SK-N-SH (cell line): ENCODE measurements at regions not wholly inside any gene's neighbourhood (a gene's known extent, or its start where the extent isn't known, plus 50 kb on each side); places are given as distances from the start of the nearest gene placed in this dataset.

Source experiments
- CTCF ChIA-PET: fragments of 300-600, 350-600 bp; formaldehyde crosslinking; extraction: SDS; loops from one replicate; lab custom pipeline; 2021; lab: Yijun Ruan, JAX
- POLR2A ChIA-PET: fragments of 350-600 bp; sonication (Branson Sonifier 250); formaldehyde crosslinking; extraction: SDS; loops from one replicate; lab custom pipeline; 2020; ENCODE audit warnings: antibody characterized with exemption, inconsistent platforms; lab: Yijun Ruan, JAX
- DNase-seq: peaks from one replicate; pipeline ENCODE4 v3.0.0; 2012
- H2AFZ ChIP-seq: fragments of 200-600 bp; sonication (generic); 2 replicates; pipeline ENCODE4 v1.8.1; 2016; ENCODE audit warnings: antibody characterized with exemption, mild to moderate bottlenecking, low read depth
- H3F3A ChIP-seq: fragments of 200-600 bp; sonication (generic); replicated peaks from 2 replicates; pipeline ENCODE3; 2016; ENCODE audit warnings: antibody characterized with exemption, mild to moderate bottlenecking; ENCODE audit not compliant: insufficient read depth
- H3K27ac ChIP-seq, 2 experiments: fragments of 200-500 bp in 1 of 2; fragments of 200-600 bp in 1 of 2; sonication (Bioruptor generic) in 1 of 2; sonication (generic), shearing (Covaris generic) in 1 of 2; 2 replicates each; pipeline versions ENCODE4 v1.5.1 to v1.6.1; 2014 to 2016; ENCODE audit warnings: low read depth in 2 of 2, inconsistent platforms in 1 of 2, low read length in 1 of 2, mild to moderate bottlenecking in 1 of 2, mixed read lengths in 1 of 2
- H3K27me3 ChIP-seq: fragments of 200-600 bp; sonication (generic), shearing (Covaris generic); 2 replicates; pipeline ENCODE4 v1.6.1; 2016; ENCODE audit warnings: mixed run types; ENCODE audit not compliant: insufficient read depth
- H3K36me3 ChIP-seq, 2 experiments: fragments of 200-500 bp in 1 of 2; fragments of 200-600 bp in 1 of 2; sonication (Bioruptor generic) in 1 of 2; sonication (generic) in 1 of 2; replicated peaks in 1 of 2; 2 replicates each; pipeline versions ENCODE3 to v1.5.1; 2014 to 2016; ENCODE audit warnings: low read length in 1 of 2, mild to moderate bottlenecking in 1 of 2; ENCODE audit not compliant: insufficient read depth in 2 of 2, control insufficient read depth in 1 of 2
- H3K4me1 ChIP-seq, 2 experiments: fragments of 200-500 bp in 1 of 2; fragments of 200-600 bp in 1 of 2; sonication (Bioruptor generic) in 1 of 2; sonication (generic), shearing (Covaris generic) in 1 of 2; 2 replicates each; pipeline versions ENCODE4 v1.5.1 to v1.6.1; 2014 to 2016; ENCODE audit warnings: low read depth in 1 of 2, low read length in 1 of 2, mixed run types in 1 of 2; ENCODE audit not compliant: insufficient read depth in 2 of 2, control insufficient read depth in 1 of 2
- H3K4me2 ChIP-seq: fragments of 200-600 bp; sonication (generic), shearing (Covaris generic); 2 replicates; pipeline ENCODE4 v1.6.1; 2017; ENCODE audit warnings: mixed run types
- H3K4me3 ChIP-seq, 2 experiments: fragments of 200-500 bp in 1 of 2; fragments of 200-600 bp in 1 of 2; sonication (Bioruptor generic) in 1 of 2; sonication (generic), shearing (Covaris generic) in 1 of 2; 2 replicates each; pipeline versions ENCODE4 v1.5.1 to v1.8.1; 2014 to 2016; ENCODE audit warnings: low read depth in 2 of 2, inconsistent platforms in 1 of 2, low read length in 1 of 2, mild to moderate bottlenecking in 1 of 2, mixed read lengths in 1 of 2, moderate library complexity in 1 of 2
- H3K79me2 ChIP-seq: fragments of 200-600 bp; sonication (generic); 2 replicates; pipeline ENCODE4 v1.8.1; 2017; ENCODE audit warnings: mild to moderate bottlenecking; ENCODE audit not compliant: insufficient read depth
- H3K9ac ChIP-seq: fragments of 200-600 bp; sonication (generic); 2 replicates; pipeline ENCODE4 v1.6.1; 2017; ENCODE audit warnings: mixed run types
- H3K9me2 ChIP-seq: fragments of 200-600 bp; sonication (generic); 2 replicates; pipeline ENCODE4 v1.6.1; 2017; ENCODE audit warnings: mixed run types
- H3K9me3 ChIP-seq: fragments of 200-600 bp; sonication (generic); 2 replicates; pipeline ENCODE4 v1.6.1; 2017; ENCODE audit warnings: mixed run types, mild to moderate bottlenecking, moderate library complexity
- H4K20me1 ChIP-seq: fragments of 200-600 bp; sonication (generic); 2 replicates; pipeline ENCODE4 v1.6.1; 2017; ENCODE audit warnings: mild to moderate bottlenecking, mixed run types; ENCODE audit not compliant: insufficient read depth
- ELF1 ChIP-seq: IDR thresholded peaks from 2 replicates; pipeline ENCODE4 v1.4.0; 2012
- EP300 ChIP-seq, 2 experiments: IDR thresholded peaks; 2 replicates each; pipeline versions ENCODE4 v1.4.0 to v1.6.1; 2012; ENCODE audit warnings: borderline replicate concordance in 1 of 2, low read depth in 1 of 2, low read length in 1 of 2
- MEF2A ChIP-seq: IDR thresholded peaks from 2 replicates; pipeline ENCODE4 v1.4.0; 2012; ENCODE audit warnings: low read depth, borderline replicate concordance
- RCOR1 ChIP-seq: fragments of 150-350 bp; IDR thresholded peaks from 2 replicates; pipeline ENCODE4 v1.6.1; 2017; ENCODE audit warnings: antibody characterized with exemption, low read length
- TCF12 ChIP-seq: IDR thresholded peaks from 2 replicates; pipeline ENCODE4 v1.4.0; 2012
- TEAD4 ChIP-seq: IDR thresholded peaks from 2 replicates; pipeline ENCODE4 v1.4.0; 2012; ENCODE audit warnings: mild to moderate bottlenecking, borderline replicate concordance; ENCODE audit not compliant: insufficient read depth
- YY1 ChIP-seq: IDR thresholded peaks from 2 replicates; pipeline ENCODE4 v1.4.0; 2012; ENCODE audit warnings: low read depth, mild to moderate bottlenecking
- ZBTB33 ChIP-seq: IDR thresholded peaks from 2 replicates; pipeline ENCODE4 v1.4.0; 2012; ENCODE audit warnings: low read depth, borderline replicate concordance
- WGBS: methylation state at CpG from one replicate; pipeline ENCODE4 v1.1.6; 2017; ENCODE audit warnings: low lambda C conversion rate; 5-methylcytosine and 5-hydroxymethylcytosine counted together
- TF ChIP-seq, protein P1 (sequence below): IDR thresholded peaks from 2 replicates; pipeline ENCODE4; 2012
- TF ChIP-seq, protein P2 (sequence below): fragments of 200-600 bp; sonication (generic); IDR thresholded peaks from 2 replicates; pipeline ENCODE4 v1.6.1; 2017; ENCODE audit warnings: antibody characterized with exemption, mild to moderate bottlenecking, moderate library complexity

- H3K27me3 ChIP-seq: peaks cover 14% of the 10 kb centered on the region; the same call in 1 of the 2 replicates
- H4K20me1 ChIP-seq: no peaks in the 10 kb centered on the region
- H3K79me2 ChIP-seq: no peaks in the 10 kb centered on the region
- no peaks in the 10 kb centered on the region for H3K36me3 ChIP-seq
- no peak for DNase-seq
- no peaks in the 10 kb centered on the region for H3K9me3 ChIP-seq
- H2AFZ ChIP-seq: peak overlapping the region; percentile 60; the same call in 1 of the 2 replicates
- H3F3A ChIP-seq: no peaks in the 10 kb centered on the region
- H3K9me2 ChIP-seq: no peaks in the 10 kb centered on the region
- POLR2A ChIA-PET: no interaction called here
- no peak overlapping the region for H3K4me3 ChIP-seq
- no peak overlapping the region for H3K9ac ChIP-seq
- H3K4me1 ChIP-seq: no peaks in the 10 kb centered on the region; a peak in 1 of 4 replicates
- no peak overlapping the region for H3K27ac ChIP-seq
- CTCF ChIA-PET: interaction anchor here (1.3 kb wide), 1 partner anchor 78 kb away, joined by 3 read pairs; no protein-coding TSS in a partner anchor
- 18% methylated on average over 7 of the region's 13 CpGs for WGBS
- H3K4me2 ChIP-seq: peak overlapping the region; percentile 23; the same call in 1 of the 2 replicates
- peak; percentile 62 for TF ChIP-seq TCF12
- peak; percentile 43; the same call in 1 of the 2 replicates for TF ChIP-seq MEF2A
- TF ChIP-seq RCOR1: no peak
- TF ChIP-seq, protein P1, sequence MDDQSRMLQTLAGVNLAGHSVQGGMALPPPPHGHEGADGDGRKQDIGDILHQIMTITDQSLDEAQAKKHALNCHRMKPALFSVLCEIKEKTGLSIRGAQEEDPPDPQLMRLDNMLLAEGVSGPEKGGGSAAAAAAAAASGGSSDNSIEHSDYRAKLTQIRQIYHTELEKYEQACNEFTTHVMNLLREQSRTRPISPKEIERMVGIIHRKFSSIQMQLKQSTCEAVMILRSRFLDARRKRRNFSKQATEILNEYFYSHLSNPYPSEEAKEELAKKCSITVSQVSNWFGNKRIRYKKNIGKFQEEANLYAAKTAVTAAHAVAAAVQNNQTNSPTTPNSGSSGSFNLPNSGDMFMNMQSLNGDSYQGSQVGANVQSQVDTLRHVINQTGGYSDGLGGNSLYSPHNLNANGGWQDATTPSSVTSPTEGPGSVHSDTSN: peak; percentile 58
Measured at GRCh38 chr16:86984991-86985647, 332.1 kb downstream of the C16orf95 start.

DNA sequence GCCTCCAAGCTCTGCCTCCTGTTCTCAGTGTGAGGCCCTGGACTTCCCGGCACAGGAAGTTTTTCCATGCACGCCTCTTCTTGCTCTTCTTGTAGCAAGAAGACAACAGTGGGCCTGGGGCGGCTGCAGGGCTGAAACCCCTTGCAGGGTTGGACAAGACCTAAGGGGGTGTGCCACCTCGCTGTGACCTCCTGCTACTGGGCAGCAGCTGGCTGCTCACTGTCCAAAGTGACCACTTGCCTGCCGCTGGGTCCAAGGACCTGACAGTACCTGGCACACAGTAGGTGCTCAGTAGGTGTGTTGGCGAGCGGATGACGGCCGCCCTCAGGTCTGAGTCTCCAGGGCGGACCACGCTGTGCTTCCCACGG, 331.6 kb downstream of the C16orf95 start:
- ChIA-PET CTCF (interaction anchor here (1.3 kb wide), 1 partner anchor 77 kb away, joined by 3 read pairs; no protein-coding TSS in a partner anchor), POLR2A (no interaction called here)
- TF ChIP-seq RCOR1 (no peak), MEF2A (no peak), ELF1 (no peak), EP300 (IDR thresholded peaks at IDR 0.05; ENCODE audit: borderline replicate concordance in 1 of 2, low read depth in 1 of 2, low read length in 1 of 2) (no peak), YY1 (no peak)
- TF ChIP-seq, protein P2, sequence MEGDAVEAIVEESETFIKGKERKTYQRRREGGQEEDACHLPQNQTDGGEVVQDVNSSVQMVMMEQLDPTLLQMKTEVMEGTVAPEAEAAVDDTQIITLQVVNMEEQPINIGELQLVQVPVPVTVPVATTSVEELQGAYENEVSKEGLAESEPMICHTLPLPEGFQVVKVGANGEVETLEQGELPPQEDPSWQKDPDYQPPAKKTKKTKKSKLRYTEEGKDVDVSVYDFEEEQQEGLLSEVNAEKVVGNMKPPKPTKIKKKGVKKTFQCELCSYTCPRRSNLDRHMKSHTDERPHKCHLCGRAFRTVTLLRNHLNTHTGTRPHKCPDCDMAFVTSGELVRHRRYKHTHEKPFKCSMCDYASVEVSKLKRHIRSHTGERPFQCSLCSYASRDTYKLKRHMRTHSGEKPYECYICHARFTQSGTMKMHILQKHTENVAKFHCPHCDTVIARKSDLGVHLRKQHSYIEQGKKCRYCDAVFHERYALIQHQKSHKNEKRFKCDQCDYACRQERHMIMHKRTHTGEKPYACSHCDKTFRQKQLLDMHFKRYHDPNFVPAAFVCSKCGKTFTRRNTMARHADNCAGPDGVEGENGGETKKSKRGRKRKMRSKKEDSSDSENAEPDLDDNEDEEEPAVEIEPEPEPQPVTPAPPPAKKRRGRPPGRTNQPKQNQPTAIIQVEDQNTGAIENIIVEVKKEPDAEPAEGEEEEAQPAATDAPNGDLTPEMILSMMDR: no peak
- Histone ChIP-seq H3K9me3 (no peaks in the 10 kb centered on the region), H3K9me2 (no peaks in the 10 kb centered on the region), H3K27me3 (peaks cover 9% of the 10 kb centered on the region; the same call in 1 of the 2 replicates), H3K36me3 (no peaks in the 10 kb centered on the region), H3K4me2 (no peak overlapping the region), H3K4me1 (no peaks in the 10 kb centered on the region; a peak in 1 of 4 replicates), H3K27ac (no peak overlapping the region), H4K20me1 (no peaks in the 10 kb centered on the region), H3F3A (no peaks in the 10 kb centered on the region), H3K9ac (no peak overlapping the region), H3K79me2 (no peaks in the 10 kb centered on the region), H2AFZ (peak overlapping the region; percentile 53; the same call in 1 of the 2 replicates), H3K4me3 (no peak overlapping the region)
- DNase-seq: no peak
- 56% methylated on average over 6 of the region's 12 CpGs for WGBS

GRCh38 chr16:86986136-86986535, 331.1 kb downstream of the C16orf95 start:
- Histone ChIP-seq H2AFZ (no peak overlapping the region), H3K9ac (no peak overlapping the region), H3K4me2 (no peak overlapping the region), H3K9me2 (no peaks in the 10 kb centered on the region), H3K36me3 (no peaks in the 10 kb centered on the region), H3K79me2 (no peaks in the 10 kb centered on the region), H4K20me1 (no peaks in the 10 kb centered on the region), H3K4me1 (no peaks in the 10 kb centered on the region; a peak in 1 of 4 replicates), H3K4me3 (no peak overlapping the region), H3K27me3 (peaks cover 7% of the 10 kb centered on the region; the same call in 1 of the 2 replicates), H3K27ac (no peak overlapping the region), H3F3A (no peaks in the 10 kb centered on the region), H3K9me3 (no peaks in the 10 kb centered on the region)
- WGBS: 29% methylated on average over 7 of the region's 7 CpGs
- ChIA-PET POLR2A (no interaction called here), CTCF (no interaction called here)
- DNase-seq: no peak
- TF ChIP-seq EP300 (IDR thresholded peaks at IDR 0.05; ENCODE audit: borderline replicate concordance in 1 of 2, low read depth in 1 of 2, low read length in 1 of 2) (no peak), ZBTB33 (no peak), TEAD4 (no peak)
- TF ChIP-seq, protein P2: peak; percentile 36; the same call in 1 of the 2 replicates
